Cardiac muscle cell (in vitro differentiated cells and primary cell): ENCODE measurements at regions not wholly inside any gene's neighbourhood (a gene's known extent, or its start where the extent isn't known, plus 50 kb on each side); places are given as distances from the start of the nearest gene placed in this dataset.
A peak's percentile ranks its signal among the peaks of the same experiment; 100 is the strongest.
"Not testable (repeated sequence)": the region's sequence is repeated elsewhere in the genome, so short reads cannot be mapped to it uniquely, and the experiment has no call there.

Experiments
- DNase-seq, 2 donors: peaks; one replicate each; pipeline versions ENCODE4 v3.0.0 to v3.0.0-alpha.2; 2010 to 2017; ENCODE audit warnings: low read depth in 1 of 2, low spot score in 1 of 2
- H3K27ac ChIP-seq: fragments of 200-600 bp; sonication (generic); 2 replicates; pipeline ENCODE4 v1.5.1; 2016
- H3K27me3 ChIP-seq: fragments of 200-600 bp; sonication (generic); 2 replicates; pipeline ENCODE4 v1.6.0; 2016; ENCODE audit warnings: control low read depth
- H3K36me3 ChIP-seq: fragments of 200-600 bp; sonication (generic); 2 replicates; pipeline ENCODE4 v1.5.1; 2016; ENCODE audit warnings: control low read depth
- H3K4me1 ChIP-seq: fragments of 200-600 bp; sonication (generic); 2 replicates; pipeline ENCODE4 v1.8.1; 2017; ENCODE audit warnings: low read depth, mild to moderate bottlenecking, mixed run types
- H3K4me3 ChIP-seq: fragments of 200-600 bp; sonication (generic); 2 replicates; pipeline ENCODE4 v1.5.1; 2016; ENCODE audit warnings: mild to moderate bottlenecking
- H3K9me3 ChIP-seq: fragments of 200-600 bp; sonication (generic); 2 replicates; pipeline ENCODE4 v1.5.1; 2017; ENCODE audit warnings: low read depth, mild to moderate bottlenecking, control low read depth
- TF ChIP-seq, protein P1 (sequence below): IDR thresholded peaks from 2 replicates; pipeline ENCODE4 v1.5.1; 2012; ENCODE audit warnings: low read depth, mild to moderate bottlenecking, low read length

DNA sequence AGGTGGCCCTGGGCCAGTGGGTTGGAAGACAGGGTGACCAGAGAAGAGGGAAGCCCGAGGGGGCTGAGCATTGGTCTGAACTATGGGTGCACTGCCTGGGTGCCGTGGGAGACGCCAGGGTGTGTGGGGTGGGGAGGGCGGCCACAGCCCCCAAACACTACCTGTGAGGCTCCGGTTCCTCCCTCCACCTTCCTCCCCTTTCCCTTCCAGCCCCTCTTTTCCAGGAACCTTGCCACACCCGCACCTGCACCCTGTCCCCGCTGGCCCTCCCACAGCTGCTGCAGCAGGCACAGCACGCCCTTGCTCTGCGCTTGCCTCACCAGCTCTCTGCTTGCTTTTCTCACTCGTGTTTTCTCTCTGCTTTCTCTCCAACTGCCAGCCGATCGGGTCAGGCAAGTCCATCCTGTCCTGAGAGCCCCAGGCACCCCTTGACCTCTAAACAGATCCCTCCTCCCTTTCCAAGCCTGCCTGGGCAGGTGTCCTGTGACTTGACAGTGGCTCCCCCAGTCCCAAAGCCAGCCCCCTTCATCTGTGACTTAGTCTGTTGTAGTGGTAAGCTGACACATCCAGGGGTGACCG, 193.7 kb downstream of the MSX2 start:
- TF ChIP-seq, protein P1, sequence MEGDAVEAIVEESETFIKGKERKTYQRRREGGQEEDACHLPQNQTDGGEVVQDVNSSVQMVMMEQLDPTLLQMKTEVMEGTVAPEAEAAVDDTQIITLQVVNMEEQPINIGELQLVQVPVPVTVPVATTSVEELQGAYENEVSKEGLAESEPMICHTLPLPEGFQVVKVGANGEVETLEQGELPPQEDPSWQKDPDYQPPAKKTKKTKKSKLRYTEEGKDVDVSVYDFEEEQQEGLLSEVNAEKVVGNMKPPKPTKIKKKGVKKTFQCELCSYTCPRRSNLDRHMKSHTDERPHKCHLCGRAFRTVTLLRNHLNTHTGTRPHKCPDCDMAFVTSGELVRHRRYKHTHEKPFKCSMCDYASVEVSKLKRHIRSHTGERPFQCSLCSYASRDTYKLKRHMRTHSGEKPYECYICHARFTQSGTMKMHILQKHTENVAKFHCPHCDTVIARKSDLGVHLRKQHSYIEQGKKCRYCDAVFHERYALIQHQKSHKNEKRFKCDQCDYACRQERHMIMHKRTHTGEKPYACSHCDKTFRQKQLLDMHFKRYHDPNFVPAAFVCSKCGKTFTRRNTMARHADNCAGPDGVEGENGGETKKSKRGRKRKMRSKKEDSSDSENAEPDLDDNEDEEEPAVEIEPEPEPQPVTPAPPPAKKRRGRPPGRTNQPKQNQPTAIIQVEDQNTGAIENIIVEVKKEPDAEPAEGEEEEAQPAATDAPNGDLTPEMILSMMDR, result no peak
- Histone ChIP-seq H3K9me3 (no peaks in the 10 kb centered on the region), H3K4me1 (no peaks in the 10 kb centered on the region), H3K27ac (no peak overlapping the region), H3K27me3 (no peaks in the 10 kb centered on the region), H3K4me3 (no peak overlapping the region), H3K36me3 (no peaks in the 10 kb centered on the region)
- DNase-seq, result no peak

DNA sequence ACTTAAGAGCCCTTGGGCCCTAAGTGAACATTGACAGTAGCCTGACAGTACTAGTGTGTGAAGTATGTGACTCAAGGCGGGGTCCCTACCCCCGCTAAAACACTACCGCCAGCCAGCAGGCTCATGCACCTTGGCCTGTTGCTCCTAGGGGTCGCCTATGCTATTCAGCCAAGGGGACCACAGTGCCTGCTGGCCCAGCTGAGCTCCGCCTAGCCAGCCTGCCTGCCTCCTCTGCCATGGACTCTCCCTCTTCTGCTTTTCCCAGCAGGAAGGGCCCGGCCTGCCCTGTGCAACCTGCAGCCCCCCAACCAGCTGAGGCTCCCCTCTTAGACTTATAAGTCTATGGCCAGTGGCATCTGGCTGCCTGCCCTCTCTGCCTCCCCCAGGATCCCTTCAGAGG, 193.1 kb downstream of the MSX2 start:
- H3K4me3 ChIP-seq, DNase-seq, H3K4me1 ChIP-seq, H3K27ac ChIP-seq, H3K27me3 ChIP-seq, H3K9me3 ChIP-seq, H3K36me3 ChIP-seq: not testable (repeated sequence)

DNA sequence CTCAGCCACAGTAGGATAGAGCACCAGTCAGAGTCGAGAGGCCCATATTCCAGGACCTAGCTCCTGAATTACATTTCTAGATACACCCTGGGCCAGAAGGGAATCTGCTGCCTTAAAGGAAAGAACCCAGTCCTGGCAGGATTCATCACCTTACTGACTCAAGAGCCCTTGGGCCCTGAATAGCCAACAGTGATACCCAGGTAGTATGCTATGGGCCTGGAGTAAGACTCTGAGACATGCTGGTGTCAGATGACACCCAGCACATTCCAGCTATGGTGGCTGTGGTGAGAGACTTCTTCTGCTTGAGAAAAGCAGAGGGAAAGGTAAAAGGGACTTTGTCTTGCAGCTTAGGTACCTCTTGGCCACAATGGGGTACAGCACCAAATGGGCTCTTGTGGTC, 192.5 kb downstream of the MSX2 start:
- not testable (repeated sequence) for H3K36me3 ChIP-seq, H3K4me1 ChIP-seq, DNase-seq, H3K27me3 ChIP-seq, H3K9me3 ChIP-seq, H3K4me3 ChIP-seq, H3K27ac ChIP-seq

DNA sequence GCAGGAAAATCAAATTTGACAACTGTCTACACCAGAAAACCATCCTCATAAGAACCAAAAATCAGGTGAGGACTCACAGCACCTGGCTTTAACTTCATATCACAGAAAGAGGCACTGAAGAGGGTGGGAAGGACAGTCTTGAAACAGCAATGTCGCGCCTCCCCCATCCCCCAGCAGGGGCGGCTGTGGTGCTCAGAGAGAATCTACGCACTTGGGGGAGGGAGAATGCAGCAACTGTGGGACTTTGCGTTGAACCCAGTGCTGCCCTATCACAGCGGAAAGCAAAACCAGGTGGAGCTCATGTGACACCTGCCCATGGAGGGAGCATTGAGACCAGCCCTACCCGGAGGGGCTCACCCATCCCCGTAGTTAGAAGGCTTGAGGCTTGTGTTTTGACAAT, 191.8 kb downstream of the MSX2 start:
- Histone ChIP-seq H3K4me1 (no peaks in the 10 kb centered on the region), H3K9me3 (no peaks in the 10 kb centered on the region), H3K27ac (no peak overlapping the region), H3K27me3 (no peaks in the 10 kb centered on the region), H3K36me3 (no peaks in the 10 kb centered on the region), H3K4me3 (no peak overlapping the region)
- DNase-seq, result no peak
- TF ChIP-seq, protein P1, result no peak

DNA sequence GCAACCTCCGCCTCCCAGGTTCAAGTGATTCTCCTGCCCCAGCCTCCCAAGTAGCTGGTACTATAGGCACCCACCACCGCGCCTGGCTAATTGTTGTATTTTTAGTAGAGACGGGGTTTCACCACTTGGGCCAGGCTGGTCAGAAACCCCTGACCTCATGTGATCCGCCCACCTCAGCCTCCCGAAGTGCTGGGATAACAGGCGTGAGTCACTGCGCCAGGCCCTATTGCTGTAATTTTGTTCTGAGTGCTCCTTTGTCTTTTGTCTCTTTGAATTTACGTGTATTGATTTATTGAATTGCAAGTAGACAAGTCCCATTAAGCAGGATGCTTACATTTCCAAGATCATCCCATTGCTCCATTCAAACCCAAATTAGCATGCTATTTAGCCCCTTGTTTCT, 186.7 kb downstream of the MSX2 start:
- no peaks in the 10 kb centered on the region for H3K9me3 ChIP-seq
- peaks cover 9% of the 10 kb centered on the region for H3K27me3 ChIP-seq
- DNase-seq, result no peak
- no peaks in the 10 kb centered on the region for H3K4me1 ChIP-seq
- no peak overlapping the region for H3K4me3 ChIP-seq
- no peaks in the 10 kb centered on the region for H3K36me3 ChIP-seq
- TF ChIP-seq, protein P1, result no peak
- no peak overlapping the region for H3K27ac ChIP-seq

DNA sequence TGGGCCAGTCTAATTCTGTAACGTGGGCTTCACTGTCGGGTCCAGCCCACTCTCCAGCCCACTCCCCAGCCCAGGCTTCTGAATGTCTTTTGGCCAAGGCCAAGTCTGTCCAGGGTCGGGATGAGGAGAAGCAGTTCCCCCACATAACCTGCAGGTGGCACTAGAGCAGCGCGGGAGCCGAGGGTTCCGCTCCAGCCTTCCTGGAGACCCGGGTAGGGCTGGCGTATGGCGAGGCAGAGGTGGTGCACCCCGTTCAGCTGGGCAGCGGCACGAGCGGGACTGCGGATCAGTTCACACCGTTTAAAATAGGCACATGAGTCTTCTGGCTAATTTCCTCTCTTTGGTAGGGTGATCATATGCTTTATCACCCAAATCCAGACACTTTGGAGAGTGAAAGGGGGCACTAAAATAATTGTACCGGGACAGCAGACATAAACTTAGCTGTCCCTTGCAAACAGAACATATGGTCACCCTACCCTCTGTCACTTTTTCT, 185.9 kb downstream of the MSX2 start:
- Histone ChIP-seq H3K27ac (no peak overlapping the region), H3K4me3 (no peak overlapping the region), H3K9me3 (no peaks in the 10 kb centered on the region), H3K36me3 (no peaks in the 10 kb centered on the region), H3K27me3 (peaks cover 9% of the 10 kb centered on the region), H3K4me1 (no peaks in the 10 kb centered on the region)
- TF ChIP-seq, protein P1, result peak; percentile 95
- DNase-seq, result peak; percentile 67 to 80
